22Rv1 (cell line): ENCODE measurements at regions not wholly inside any gene's neighbourhood (a gene's known extent, or its start where the extent isn't known, plus 50 kb on each side); places are given as distances from the start of the nearest gene placed in this dataset.

Experiments used
- CTCF ChIP-seq: fragments of 450-650 bp; IDR thresholded peaks from 2 replicates; pipeline ENCODE4 v1.5.1; 2017; ENCODE audit warnings: mild to moderate bottlenecking
- ZFX ChIP-seq: fragments of 450-650 bp; IDR thresholded peaks from 2 replicates; pipeline ENCODE4 v1.6.1; 2017; ENCODE audit warnings: antibody characterized with exemption, borderline replicate concordance

GRCh38 chrX:9327086-9327746, 137.6 kb upstream of the TBL1X start:
- TF ChIP-seq CTCF (no peak), ZFX (no peak)
